ENCODE measurements at regions not wholly inside any gene's neighbourhood (a gene's known extent, or its start where the extent isn't known, plus 50 kb on each side); places are given as distances from the start of the nearest gene placed in this dataset.
"Not testable (repeated sequence)": the region's sequence is repeated elsewhere in the genome, so short reads cannot be mapped to it uniquely, and the experiment has no call there.

DNA sequence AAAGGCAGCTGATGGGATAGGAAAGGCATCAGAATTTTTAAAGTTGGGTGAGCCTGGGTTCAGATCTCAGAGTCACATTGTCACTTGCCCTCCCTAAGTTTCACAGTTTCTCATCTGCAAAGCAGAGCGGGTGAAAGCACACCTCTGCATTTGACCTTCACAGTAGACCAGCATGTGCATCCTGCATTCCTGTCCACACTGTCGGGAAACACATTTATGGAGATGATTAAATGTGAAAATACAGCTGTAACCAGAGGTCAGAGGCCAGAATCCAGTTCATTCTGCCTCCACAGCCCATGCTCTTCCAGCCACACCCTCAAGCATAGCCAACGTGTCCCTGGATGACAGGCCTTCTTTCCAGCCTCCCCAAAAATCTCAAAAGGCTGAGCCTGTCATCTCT, 392.0 kb upstream of the MYT1L start:
- H3F3A ChIP-seq (ENCODE audit: low read depth), result no peaks in the 10 kb centered on the region
- Mint-ChIP-seq H3K27ac (no peak overlapping the region), H3K4me3 (no peak overlapping the region), H3K9me3 (peaks cover 3% of the 10 kb centered on the region), H3K4me1 (peaks cover 4% of the 10 kb centered on the region), H3K27me3 (ENCODE audit: insufficient read depth, low read depth) (peaks cover 18% of the 10 kb centered on the region), H3K36me3 (no peaks in the 10 kb centered on the region)
- no peaks in the 10 kb centered on the region for H3K4me1 ChIP-seq
- no peak overlapping the region for H3K4me2 ChIP-seq
- DNase-seq (ENCODE audit: low spot score), result no peak
- H2AFZ ChIP-seq (replicated peaks), result no peak overlapping the region
- H3K27me3 ChIP-seq, result no peaks in the 10 kb centered on the region
- no peak overlapping the region for H3K27ac ChIP-seq
- H4K20me1 ChIP-seq (ENCODE audit: low read depth), result no peaks in the 10 kb centered on the region
- no peaks in the 10 kb centered on the region for H3K36me3 ChIP-seq
- H3K9ac ChIP-seq, result no peak overlapping the region
- H3K9me3 ChIP-seq (ENCODE audit: low read depth), result no peaks in the 10 kb centered on the region
- H3K79me2 ChIP-seq (ENCODE audit: low read depth), result no peaks in the 10 kb centered on the region
- no peak overlapping the region for H3K4me3 ChIP-seq
- TF ChIP-seq EZH2phosphoT487 (IDR thresholded peaks at IDR 0.05), result no peak
- no peak for TF ChIP-seq EZH2 (IDR thresholded peaks at IDR 0.05)
- TF ChIP-seq, protein P1, sequence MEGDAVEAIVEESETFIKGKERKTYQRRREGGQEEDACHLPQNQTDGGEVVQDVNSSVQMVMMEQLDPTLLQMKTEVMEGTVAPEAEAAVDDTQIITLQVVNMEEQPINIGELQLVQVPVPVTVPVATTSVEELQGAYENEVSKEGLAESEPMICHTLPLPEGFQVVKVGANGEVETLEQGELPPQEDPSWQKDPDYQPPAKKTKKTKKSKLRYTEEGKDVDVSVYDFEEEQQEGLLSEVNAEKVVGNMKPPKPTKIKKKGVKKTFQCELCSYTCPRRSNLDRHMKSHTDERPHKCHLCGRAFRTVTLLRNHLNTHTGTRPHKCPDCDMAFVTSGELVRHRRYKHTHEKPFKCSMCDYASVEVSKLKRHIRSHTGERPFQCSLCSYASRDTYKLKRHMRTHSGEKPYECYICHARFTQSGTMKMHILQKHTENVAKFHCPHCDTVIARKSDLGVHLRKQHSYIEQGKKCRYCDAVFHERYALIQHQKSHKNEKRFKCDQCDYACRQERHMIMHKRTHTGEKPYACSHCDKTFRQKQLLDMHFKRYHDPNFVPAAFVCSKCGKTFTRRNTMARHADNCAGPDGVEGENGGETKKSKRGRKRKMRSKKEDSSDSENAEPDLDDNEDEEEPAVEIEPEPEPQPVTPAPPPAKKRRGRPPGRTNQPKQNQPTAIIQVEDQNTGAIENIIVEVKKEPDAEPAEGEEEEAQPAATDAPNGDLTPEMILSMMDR (IDR thresholded peaks at IDR 0.05), result no peak

- H3K4me3 Mint-ChIP-seq, result no peak overlapping the region
- no peaks in the 10 kb centered on the region for H4K20me1 ChIP-seq (ENCODE audit: low read depth)
Measured at GRCh38 chr2:2721296-2721835, 390.3 kb upstream of the MYT1L start.

DNA sequence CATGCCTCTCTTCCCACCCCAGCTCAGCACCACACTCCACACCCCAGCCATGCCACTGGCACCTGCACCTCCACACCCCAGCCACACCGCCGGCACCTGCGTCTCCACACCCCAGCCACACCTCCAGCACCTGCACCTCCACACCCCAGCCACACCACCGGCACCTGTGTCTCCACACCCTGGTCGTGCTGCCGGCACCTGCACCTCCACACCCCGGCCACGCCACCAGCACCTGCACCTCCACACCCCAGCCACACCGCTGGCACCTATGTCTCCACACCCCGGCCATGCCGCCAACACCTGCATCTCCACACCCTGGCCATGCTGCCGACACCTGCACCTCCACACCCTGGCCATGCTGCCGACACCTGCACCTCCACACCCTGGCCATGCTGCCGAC, 389.7 kb upstream of the MYT1L start:
- H3K36me3 ChIP-seq; H3K4me3 ChIP-seq; H3K4me1 Mint-ChIP-seq; H3K27ac Mint-ChIP-seq; DNase-seq (ENCODE audit: low spot score); H3K9me3 Mint-ChIP-seq; H3F3A ChIP-seq (ENCODE audit: low read depth); H3K4me3 Mint-ChIP-seq; H3K79me2 ChIP-seq (ENCODE audit: low read depth); H3K4me2 ChIP-seq; H3K27me3 ChIP-seq; H3K9me3 ChIP-seq (ENCODE audit: low read depth); H3K36me3 Mint-ChIP-seq; H4K20me1 ChIP-seq (ENCODE audit: low read depth); H3K27ac ChIP-seq; H2AFZ ChIP-seq (replicated peaks); H3K9ac ChIP-seq; H3K4me1 ChIP-seq: not testable (repeated sequence)
- peaks cover 10% of the 10 kb centered on the region for H3K27me3 Mint-ChIP-seq (ENCODE audit: insufficient read depth, low read depth)

More at GRCh38 chr2:2721296-2721835, 390.3 kb upstream of the MYT1L start:
- H3F3A ChIP-seq (ENCODE audit: low read depth), result no peaks in the 10 kb centered on the region
- no peak overlapping the region for H2AFZ ChIP-seq (replicated peaks)
- H3K36me3 ChIP-seq, result no peaks in the 10 kb centered on the region
- no peaks in the 10 kb centered on the region for H3K9me3 ChIP-seq (ENCODE audit: low read depth)
- H3K9ac ChIP-seq, result no peak overlapping the region
- H3K27ac ChIP-seq, result no peak overlapping the region
- H3K27ac Mint-ChIP-seq, result no peak overlapping the region
- no peaks in the 10 kb centered on the region for H3K27me3 ChIP-seq
- H3K4me1 ChIP-seq, result no peaks in the 10 kb centered on the region
- DNase-seq (ENCODE audit: low spot score), result no peak
- peaks cover 3% of the 10 kb centered on the region for H3K9me3 Mint-ChIP-seq
- no peaks in the 10 kb centered on the region for H3K4me1 Mint-ChIP-seq
- H3K27me3 Mint-ChIP-seq (ENCODE audit: insufficient read depth, low read depth), result peaks cover 10% of the 10 kb centered on the region
- H3K79me2 ChIP-seq (ENCODE audit: low read depth), result no peaks in the 10 kb centered on the region
- no peak overlapping the region for H3K4me2 ChIP-seq
- no peaks in the 10 kb centered on the region for H3K36me3 Mint-ChIP-seq
- TF ChIP-seq, protein P1 (IDR thresholded peaks at IDR 0.05), result no peak
- TF ChIP-seq EZH2 (IDR thresholded peaks at IDR 0.05) (no peak), EZH2phosphoT487 (IDR thresholded peaks at IDR 0.05) (no peak)
- no peak overlapping the region for H3K4me3 ChIP-seq

DNA sequence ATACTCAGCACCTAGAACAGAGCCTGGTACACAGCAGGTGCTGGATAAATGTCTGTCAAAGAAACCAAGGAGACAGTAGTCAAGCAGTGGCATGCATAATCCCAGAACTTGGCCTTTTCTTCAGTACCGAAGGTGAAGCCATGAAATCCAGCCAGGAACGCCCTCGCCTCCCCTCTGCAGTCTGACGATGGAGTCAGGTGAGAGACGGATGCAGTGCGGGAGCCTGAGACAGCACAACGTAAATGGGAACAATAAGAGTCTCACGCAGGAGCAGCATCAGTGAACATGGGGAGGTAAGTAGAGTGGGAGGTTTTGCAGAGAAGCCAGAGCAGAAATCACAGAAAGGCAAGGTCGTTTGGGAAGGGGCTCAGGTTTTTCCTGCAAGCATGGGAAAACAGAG, 389.3 kb upstream of the MYT1L start:
- Histone ChIP-seq H3K36me3 (no peaks in the 10 kb centered on the region), H3K9me3 (ENCODE audit: low read depth) (no peaks in the 10 kb centered on the region), H3F3A (ENCODE audit: low read depth) (no peaks in the 10 kb centered on the region), H3K9ac (no peak overlapping the region), H4K20me1 (ENCODE audit: low read depth) (no peaks in the 10 kb centered on the region), H3K27me3 (no peaks in the 10 kb centered on the region), H2AFZ (replicated peaks) (no peak overlapping the region), H3K4me1 (no peaks in the 10 kb centered on the region), H3K4me2 (no peak overlapping the region), H3K4me3 (no peak overlapping the region), H3K27ac (no peak overlapping the region), H3K79me2 (ENCODE audit: low read depth) (no peaks in the 10 kb centered on the region)
- H3K27me3 Mint-ChIP-seq (ENCODE audit: insufficient read depth, low read depth), result peaks cover 14% of the 10 kb centered on the region
- peaks cover 3% of the 10 kb centered on the region for H3K9me3 Mint-ChIP-seq
- H3K4me3 Mint-ChIP-seq, result no peak overlapping the region
- no peak overlapping the region for H3K27ac Mint-ChIP-seq
- no peaks in the 10 kb centered on the region for H3K36me3 Mint-ChIP-seq
- TF ChIP-seq EZH2 (IDR thresholded peaks at IDR 0.05), result no peak
- no peak for TF ChIP-seq EZH2phosphoT487 (IDR thresholded peaks at IDR 0.05)
- TF ChIP-seq, protein P1 (IDR thresholded peaks at IDR 0.05), result no peak
- H3K4me1 Mint-ChIP-seq, result no peaks in the 10 kb centered on the region
- no peak for DNase-seq (ENCODE audit: low spot score)
